ENCODE measurements at regions not wholly inside any gene's neighbourhood (a gene's known extent, or its start where the extent isn't known, plus 50 kb on each side); places are given as distances from the start of the nearest gene placed in this dataset.

GRCh38 chr1:106969731-106970130 lies 86.7 kb upstream of the PRMT6 start:
- Histone ChIP-seq H3K36me3 (ENCODE audit: control insufficient read depth in 4 of 4, insufficient read depth in 3 of 4, low read depth in 1 of 4, low read length in 3 of 4) (no peaks in the 10 kb centered on the region), H3K4me1 (ENCODE audit: control insufficient read depth in 4 of 4, insufficient read depth in 4 of 4, low read length in 3 of 4) (no peaks in the 10 kb centered on the region), H3K27me3 (ENCODE audit: control insufficient read depth in 4 of 4, insufficient read depth in 4 of 4, low read length in 3 of 4) (peaks cover 0 to 3% (median 0%) of the 10 kb centered on the region in 4 donors), H3K9me3 (ENCODE audit: control insufficient read depth in 4 of 4, low read length in 3 of 4) (no peaks in the 10 kb centered on the region), H3K4me3 (ENCODE audit: low read depth in 1 of 3, low read length in 3 of 3) (no peak overlapping the region), H3K27ac (ENCODE audit: low read depth in 1 of 2, low read length in 2 of 2) (no peak overlapping the region), H3K9ac (ENCODE audit: low read depth in 1 of 2, low read length in 2 of 2) (no peak overlapping the region)
- no peak for DNase-seq (ENCODE audit: low spot score)
- TF ChIP-seq HNF4A (conservative IDR thresholded peaks at IDR 0.05) (no peak), SP1 (IDR thresholded peaks at IDR 0.05) (no peak)

- Histone ChIP-seq H3K36me3 (ENCODE audit: control insufficient read depth in 4 of 4, insufficient read depth in 3 of 4, low read depth in 1 of 4, low read length in 3 of 4) (no peaks in the 10 kb centered on the region), H3K4me3 (ENCODE audit: low read depth in 1 of 3, low read length in 3 of 3) (no peak overlapping the region), H3K9ac (ENCODE audit: low read depth in 1 of 2, low read length in 2 of 2) (no peak overlapping the region), H3K9me3 (ENCODE audit: control insufficient read depth in 4 of 4, low read length in 3 of 4) (no peaks in the 10 kb centered on the region), H3K4me1 (ENCODE audit: control insufficient read depth in 4 of 4, insufficient read depth in 4 of 4, low read length in 3 of 4) (no peaks in the 10 kb centered on the region), H3K27me3 (ENCODE audit: control insufficient read depth in 4 of 4, insufficient read depth in 4 of 4, low read length in 3 of 4) (peaks cover 0 to 3% (median 0%) of the 10 kb centered on the region in 4 donors), H3K27ac (ENCODE audit: low read depth in 1 of 2, low read length in 2 of 2) (no peak overlapping the region)
- TF ChIP-seq GABPA (IDR thresholded peaks at IDR 0.05 in 1 of 2, conservative IDR thresholded peaks at IDR 0.05 in 1 of 2) (no peak), HNF4A (conservative IDR thresholded peaks at IDR 0.05) (no peak), FOXA2 (IDR thresholded peaks at IDR 0.05) (no peak), EGR1 (IDR thresholded peaks at IDR 0.05; ENCODE audit: low read depth in 2 of 2) (no peak), JUND (IDR thresholded peaks at IDR 0.05) (no peak), RAD21 (IDR thresholded peaks at IDR 0.05) (no peak), FOXA1 (IDR thresholded peaks at IDR 0.05) (no peak), HNF4G (IDR thresholded peaks at IDR 0.05) (no peak), RXRA (IDR thresholded peaks at IDR 0.05) (no peak), ZBTB33 (IDR thresholded peaks at IDR 0.05) (no peak), SP1 (IDR thresholded peaks at IDR 0.05) (no peak), YY1 (IDR thresholded peaks at IDR 0.05) (no peak), ATF3 (IDR thresholded peaks at IDR 0.05) (no peak), NR2F2 (IDR thresholded peaks at IDR 0.05) (no peak), TAF1 (conservative IDR thresholded peaks at IDR 0.05) (no peak)
- TF ChIP-seq, protein P1, sequence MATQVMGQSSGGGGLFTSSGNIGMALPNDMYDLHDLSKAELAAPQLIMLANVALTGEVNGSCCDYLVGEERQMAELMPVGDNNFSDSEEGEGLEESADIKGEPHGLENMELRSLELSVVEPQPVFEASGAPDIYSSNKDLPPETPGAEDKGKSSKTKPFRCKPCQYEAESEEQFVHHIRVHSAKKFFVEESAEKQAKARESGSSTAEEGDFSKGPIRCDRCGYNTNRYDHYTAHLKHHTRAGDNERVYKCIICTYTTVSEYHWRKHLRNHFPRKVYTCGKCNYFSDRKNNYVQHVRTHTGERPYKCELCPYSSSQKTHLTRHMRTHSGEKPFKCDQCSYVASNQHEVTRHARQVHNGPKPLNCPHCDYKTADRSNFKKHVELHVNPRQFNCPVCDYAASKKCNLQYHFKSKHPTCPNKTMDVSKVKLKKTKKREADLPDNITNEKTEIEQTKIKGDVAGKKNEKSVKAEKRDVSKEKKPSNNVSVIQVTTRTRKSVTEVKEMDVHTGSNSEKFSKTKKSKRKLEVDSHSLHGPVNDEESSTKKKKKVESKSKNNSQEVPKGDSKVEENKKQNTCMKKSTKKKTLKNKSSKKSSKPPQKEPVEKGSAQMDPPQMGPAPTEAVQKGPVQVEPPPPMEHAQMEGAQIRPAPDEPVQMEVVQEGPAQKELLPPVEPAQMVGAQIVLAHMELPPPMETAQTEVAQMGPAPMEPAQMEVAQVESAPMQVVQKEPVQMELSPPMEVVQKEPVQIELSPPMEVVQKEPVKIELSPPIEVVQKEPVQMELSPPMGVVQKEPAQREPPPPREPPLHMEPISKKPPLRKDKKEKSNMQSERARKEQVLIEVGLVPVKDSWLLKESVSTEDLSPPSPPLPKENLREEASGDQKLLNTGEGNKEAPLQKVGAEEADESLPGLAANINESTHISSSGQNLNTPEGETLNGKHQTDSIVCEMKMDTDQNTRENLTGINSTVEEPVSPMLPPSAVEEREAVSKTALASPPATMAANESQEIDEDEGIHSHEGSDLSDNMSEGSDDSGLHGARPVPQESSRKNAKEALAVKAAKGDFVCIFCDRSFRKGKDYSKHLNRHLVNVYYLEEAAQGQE (IDR thresholded peaks at IDR 0.05), result no peak
- TF ChIP-seq, protein P2, sequence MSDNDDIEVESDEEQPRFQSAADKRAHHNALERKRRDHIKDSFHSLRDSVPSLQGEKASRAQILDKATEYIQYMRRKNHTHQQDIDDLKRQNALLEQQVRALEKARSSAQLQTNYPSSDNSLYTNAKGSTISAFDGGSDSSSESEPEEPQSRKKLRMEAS (IDR thresholded peaks at IDR 0.05), result no peak
- TF ChIP-seq, protein P3, sequence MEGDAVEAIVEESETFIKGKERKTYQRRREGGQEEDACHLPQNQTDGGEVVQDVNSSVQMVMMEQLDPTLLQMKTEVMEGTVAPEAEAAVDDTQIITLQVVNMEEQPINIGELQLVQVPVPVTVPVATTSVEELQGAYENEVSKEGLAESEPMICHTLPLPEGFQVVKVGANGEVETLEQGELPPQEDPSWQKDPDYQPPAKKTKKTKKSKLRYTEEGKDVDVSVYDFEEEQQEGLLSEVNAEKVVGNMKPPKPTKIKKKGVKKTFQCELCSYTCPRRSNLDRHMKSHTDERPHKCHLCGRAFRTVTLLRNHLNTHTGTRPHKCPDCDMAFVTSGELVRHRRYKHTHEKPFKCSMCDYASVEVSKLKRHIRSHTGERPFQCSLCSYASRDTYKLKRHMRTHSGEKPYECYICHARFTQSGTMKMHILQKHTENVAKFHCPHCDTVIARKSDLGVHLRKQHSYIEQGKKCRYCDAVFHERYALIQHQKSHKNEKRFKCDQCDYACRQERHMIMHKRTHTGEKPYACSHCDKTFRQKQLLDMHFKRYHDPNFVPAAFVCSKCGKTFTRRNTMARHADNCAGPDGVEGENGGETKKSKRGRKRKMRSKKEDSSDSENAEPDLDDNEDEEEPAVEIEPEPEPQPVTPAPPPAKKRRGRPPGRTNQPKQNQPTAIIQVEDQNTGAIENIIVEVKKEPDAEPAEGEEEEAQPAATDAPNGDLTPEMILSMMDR (IDR thresholded peaks at IDR 0.05; ENCODE audit: low read depth, low read length, missing input control), result no peak
- no peak for DNase-seq (ENCODE audit: low spot score)
- 55% methylated on average over 2 of the region's 2 CpGs for WGBS
Measured at GRCh38 chr1:106972074-106972473, 84.4 kb upstream of the PRMT6 start.

Measured in liver (tissue), 8 donors.